ENCODE measurements at regions not wholly inside any gene's neighbourhood (a gene's known extent, or its start where the extent isn't known, plus 50 kb on each side); places are given as distances from the start of the nearest gene placed in this dataset.

DNA sequence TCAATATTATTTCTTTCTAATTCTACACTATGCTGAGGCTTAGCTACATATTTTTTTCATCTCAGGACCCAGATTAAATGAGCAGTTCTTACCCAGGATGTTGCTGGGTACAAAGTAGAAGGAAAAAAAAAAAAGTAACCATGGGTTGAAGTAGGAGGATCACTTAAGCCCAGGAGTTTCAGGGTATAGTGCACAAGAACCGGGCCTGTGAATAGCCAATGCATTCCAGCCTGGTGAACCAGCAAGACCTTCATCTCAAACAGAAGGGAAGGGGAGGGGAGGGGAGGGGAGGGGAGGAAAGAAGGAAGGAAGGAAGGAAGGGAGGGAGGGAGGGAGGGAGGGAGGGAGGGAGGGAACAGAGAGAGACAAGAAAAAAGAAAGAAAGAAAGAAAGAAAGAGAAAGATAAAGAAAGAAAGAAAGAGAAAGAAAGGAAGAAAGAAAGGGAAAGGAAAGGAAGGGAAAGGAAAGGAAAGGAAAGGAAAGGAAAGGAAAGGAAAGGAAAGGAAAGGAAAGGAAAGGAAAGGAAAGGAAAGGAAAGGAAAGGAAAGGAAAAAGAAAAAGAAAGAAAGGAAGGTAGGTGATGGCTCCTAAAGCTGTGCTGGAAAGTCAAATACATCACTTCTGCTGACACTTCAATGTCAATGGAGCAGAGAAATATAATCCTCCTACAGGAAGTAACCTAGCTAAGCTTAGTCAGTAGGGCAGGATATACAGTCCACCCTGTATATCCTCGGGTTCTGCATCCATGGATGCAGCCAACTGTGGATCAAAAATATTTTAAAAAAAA, 206.8 kb upstream of the TGFBR2 start:
- Histone ChIP-seq H3K9me3 (no peaks in the 10 kb centered on the region), H3K4me3 (no peak overlapping the region), H3K4me2 (no peak overlapping the region), H3K4me1 (peaks cover 8% of the 10 kb centered on the region; the same call in 1 of the 2 replicates), H3K9ac (no peak overlapping the region), H3K27me3 (no peaks in the 10 kb centered on the region), H3K36me3 (no peaks in the 10 kb centered on the region), H3K27ac (no peak overlapping the region), H4K20me1 (no peaks in the 10 kb centered on the region)
- TF ChIP-seq Cebpa-rat (IDR thresholded peaks at IDR 0.05), result no peak

DNA sequence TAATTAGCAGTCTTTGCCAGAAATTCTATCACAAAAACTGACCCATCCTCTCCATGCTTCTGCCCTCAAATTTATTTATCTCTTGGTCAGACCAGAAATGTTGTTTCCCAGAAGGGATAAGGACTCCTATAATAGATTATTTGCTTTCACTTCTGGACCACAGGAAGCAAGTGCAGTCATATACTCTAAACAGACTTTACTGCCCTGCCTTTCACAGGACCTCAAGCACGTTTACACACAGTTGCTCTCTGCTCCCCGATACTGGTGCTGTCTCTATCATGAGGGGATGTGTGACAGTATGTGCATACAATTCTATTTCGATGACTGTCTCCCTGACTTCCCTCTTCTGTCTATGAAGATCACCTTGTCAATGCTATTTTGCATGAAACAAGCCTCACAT, 205.5 kb upstream of the TGFBR2 start:
- Histone ChIP-seq H3K27me3 (no peaks in the 10 kb centered on the region), H3K27ac (no peak overlapping the region), H3K9me3 (no peaks in the 10 kb centered on the region), H3K4me2 (0 out of 2 replicates have a peak overlapping the region, but pooled peaks have one; percentile 5), H3K4me3 (no peak overlapping the region), H4K20me1 (no peaks in the 10 kb centered on the region), H3K4me1 (peaks cover 8% of the 10 kb centered on the region; the same call in 1 of the 2 replicates), H3K36me3 (no peaks in the 10 kb centered on the region), H3K9ac (no peak overlapping the region)
- no peak for TF ChIP-seq Cebpa-rat (IDR thresholded peaks at IDR 0.05)

DNA sequence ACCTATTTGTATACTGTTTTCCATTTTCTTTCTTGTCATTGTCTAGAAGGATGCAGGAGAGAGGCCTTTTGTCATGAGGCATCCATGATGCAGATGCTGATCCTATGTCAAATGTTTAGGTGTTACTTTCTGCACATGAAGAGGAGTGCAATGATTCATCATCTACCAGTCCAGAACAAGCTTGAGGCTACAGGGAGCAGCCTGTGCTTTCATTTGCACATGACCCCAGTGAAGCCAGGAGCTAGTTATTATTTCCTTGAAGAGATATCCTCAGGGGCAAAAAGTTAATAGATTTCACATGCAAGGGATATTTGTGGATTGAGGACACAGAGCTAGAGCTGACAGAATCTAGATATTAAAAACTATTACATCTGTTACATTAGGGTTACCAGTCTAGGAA, 204.4 kb upstream of the TGFBR2 start:
- Histone ChIP-seq H3K27me3 (no peaks in the 10 kb centered on the region), H3K4me1 (peaks cover 8% of the 10 kb centered on the region; the same call in 1 of the 2 replicates), H3K27ac (no peak overlapping the region), H3K4me2 (no peak overlapping the region), H4K20me1 (no peaks in the 10 kb centered on the region), H3K36me3 (no peaks in the 10 kb centered on the region), H3K4me3 (no peak overlapping the region), H3K9ac (no peak overlapping the region), H3K9me3 (no peaks in the 10 kb centered on the region)
- no peak for TF ChIP-seq Cebpa-rat (IDR thresholded peaks at IDR 0.05)

DNA sequence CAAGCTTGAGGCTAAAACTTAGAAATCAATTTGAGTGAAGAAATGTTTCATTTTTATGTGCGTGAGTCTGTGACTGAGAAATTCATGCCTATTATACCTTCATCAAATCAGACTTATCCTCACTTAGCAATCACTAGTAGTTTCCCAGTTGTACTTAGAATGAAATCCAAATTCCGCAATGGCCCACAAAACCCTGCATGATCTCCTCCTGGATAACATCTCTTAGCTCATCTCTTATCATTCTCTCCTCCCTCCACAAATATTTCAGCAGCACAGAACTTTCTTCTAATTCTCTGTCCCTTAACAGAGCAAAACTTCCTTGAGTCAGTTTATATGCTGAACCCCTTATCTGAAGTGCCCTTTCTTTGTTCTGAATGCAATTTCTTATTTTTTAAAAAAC, 198.8 kb upstream of the TGFBR2 start:
- Histone ChIP-seq H3K4me1 (no peaks in the 10 kb centered on the region), H3K9me3 (peaks cover 9% of the 10 kb centered on the region), H4K20me1 (no peaks in the 10 kb centered on the region), H3K9ac (no peak overlapping the region), H3K27ac (no peak overlapping the region), H3K4me2 (no peak overlapping the region), H3K36me3 (no peaks in the 10 kb centered on the region), H3K27me3 (no peaks in the 10 kb centered on the region), H3K4me3 (no peak overlapping the region)
- TF ChIP-seq Cebpa-rat (IDR thresholded peaks at IDR 0.05), result no peak

DNA sequence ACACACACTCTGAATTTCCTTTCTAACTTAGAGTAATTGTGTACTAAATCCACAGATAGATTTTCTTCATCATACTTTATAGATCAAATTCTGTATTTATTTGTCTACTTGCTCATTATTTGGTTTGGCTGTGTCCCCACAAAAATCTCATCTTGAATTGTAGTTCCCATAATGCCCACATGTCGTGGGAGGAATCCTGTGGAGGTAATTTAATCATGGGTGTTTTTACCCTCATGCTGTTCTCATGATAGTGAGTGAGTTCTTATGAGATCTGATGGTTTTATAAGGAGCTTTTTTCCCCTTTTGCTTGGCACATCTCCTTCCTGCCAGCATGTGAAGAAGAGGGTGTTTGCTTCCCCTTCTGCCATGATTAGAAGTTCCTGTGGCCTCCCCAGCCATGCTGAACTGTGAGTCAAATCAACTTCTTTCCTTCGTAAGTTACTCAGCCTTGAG, 198.3 kb upstream of the TGFBR2 start:
- Histone ChIP-seq H3K27me3 (no peaks in the 10 kb centered on the region), H4K20me1 (no peaks in the 10 kb centered on the region), H3K4me2 (no peak overlapping the region), H3K4me3 (no peak overlapping the region), H3K27ac (no peak overlapping the region), H3K9ac (no peak overlapping the region), H3K4me1 (no peaks in the 10 kb centered on the region), H3K9me3 (peaks cover 9% of the 10 kb centered on the region), H3K36me3 (no peaks in the 10 kb centered on the region)
- no peak for TF ChIP-seq Cebpa-rat (IDR thresholded peaks at IDR 0.05)

DNA sequence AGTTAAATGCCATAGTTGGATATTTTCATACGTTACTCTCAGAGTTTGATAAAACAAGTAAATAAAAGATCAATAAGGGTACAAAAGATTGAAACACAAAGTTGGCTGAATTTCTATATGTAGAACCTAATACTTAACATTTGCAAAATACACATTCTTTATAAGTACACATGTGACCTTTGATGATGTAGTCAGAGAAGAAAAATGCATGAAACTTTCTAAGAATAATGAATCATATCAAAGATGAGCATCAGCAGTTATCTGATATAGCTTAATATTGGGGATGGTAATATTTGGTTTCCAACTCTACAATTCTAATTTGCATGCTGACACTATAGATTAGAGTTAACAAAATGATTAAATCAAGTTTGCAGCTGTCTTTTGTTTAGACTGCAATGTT, 188.0 kb upstream of the TGFBR2 start:
- H3K9me3 ChIP-seq, result no peaks in the 10 kb centered on the region
- no peaks in the 10 kb centered on the region for H4K20me1 ChIP-seq
- H3K36me3 ChIP-seq, result no peaks in the 10 kb centered on the region
- no peak overlapping the region for H3K9ac ChIP-seq
- no peak overlapping the region for H3K4me3 ChIP-seq
- no peak overlapping the region for H3K4me2 ChIP-seq
- H3K27me3 ChIP-seq, result no peaks in the 10 kb centered on the region
- H3K4me1 ChIP-seq, result no peaks in the 10 kb centered on the region
- no peak overlapping the region for H3K27ac ChIP-seq
- no peak for TF ChIP-seq Cebpa-rat (IDR thresholded peaks at IDR 0.05)

DNA sequence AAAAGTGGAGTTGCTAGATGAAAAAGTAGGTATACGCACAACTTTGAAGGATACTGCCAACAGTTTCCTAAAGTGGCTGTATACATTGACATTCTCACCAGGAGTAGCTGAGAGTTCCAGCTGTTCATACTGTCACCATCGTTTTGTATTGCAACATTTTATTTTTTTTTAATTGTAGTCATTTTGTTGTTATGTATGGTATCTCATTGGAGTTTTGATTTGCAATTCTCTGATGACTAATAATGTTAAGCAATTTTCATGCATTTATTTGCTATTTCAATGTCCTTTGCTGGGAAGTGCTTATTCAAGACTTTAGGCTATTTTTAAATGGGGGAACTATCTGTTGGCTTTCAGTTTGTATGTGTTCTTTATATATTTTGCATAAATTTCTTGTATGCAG, 185.1 kb upstream of the TGFBR2 start:
- Histone ChIP-seq H3K4me3 (no peak overlapping the region), H3K27ac (no peak overlapping the region), H3K9me3 (no peaks in the 10 kb centered on the region), H3K27me3 (no peaks in the 10 kb centered on the region), H3K4me2 (no peak overlapping the region), H3K9ac (no peak overlapping the region), H3K4me1 (no peaks in the 10 kb centered on the region), H4K20me1 (no peaks in the 10 kb centered on the region), H3K36me3 (no peaks in the 10 kb centered on the region)
- TF ChIP-seq Cebpa-rat (IDR thresholded peaks at IDR 0.05), result no peak

DNA sequence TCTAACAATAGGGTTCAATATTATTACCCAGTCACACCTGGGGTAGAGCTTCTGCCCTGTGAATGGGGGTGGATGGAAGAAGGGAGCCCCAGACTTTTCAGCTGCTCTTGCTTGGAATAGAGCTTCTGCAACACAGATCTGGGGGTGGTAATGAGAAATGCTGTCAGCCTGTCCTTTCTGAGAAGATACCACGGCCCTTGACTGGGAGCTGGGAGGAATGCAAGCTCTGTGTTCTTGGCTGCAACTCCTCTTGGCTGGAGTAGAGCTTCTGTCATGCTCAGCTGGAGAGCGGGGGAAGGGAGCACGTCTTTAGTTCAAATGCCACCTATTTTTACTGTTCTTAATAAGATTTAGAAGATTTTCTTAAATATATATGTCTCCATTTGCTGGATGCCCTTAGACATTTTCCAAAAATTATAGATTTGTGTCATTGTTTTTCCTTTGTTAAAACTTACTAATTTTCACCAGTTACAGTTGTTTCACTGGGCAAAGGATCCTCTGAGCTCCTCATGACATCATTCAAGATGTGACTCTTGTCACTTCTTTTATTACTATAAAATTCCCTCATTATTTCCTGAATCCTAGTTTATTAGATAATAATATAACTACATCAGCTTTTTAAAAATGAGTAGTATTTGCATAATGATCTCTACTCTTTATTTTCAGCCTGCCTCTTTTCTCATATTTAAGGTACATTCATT, 180.0 kb upstream of the TGFBR2 start:
- H3K27ac ChIP-seq, result no peak overlapping the region
- H3K9ac ChIP-seq, result no peak overlapping the region
- H3K27me3 ChIP-seq, result no peaks in the 10 kb centered on the region
- H3K4me2 ChIP-seq, result no peak overlapping the region
- H3K9me3 ChIP-seq, result no peaks in the 10 kb centered on the region
- no peaks in the 10 kb centered on the region for H3K36me3 ChIP-seq
- no peak for TF ChIP-seq Cebpa-rat (IDR thresholded peaks at IDR 0.05)
- H4K20me1 ChIP-seq, result no peaks in the 10 kb centered on the region
- no peaks in the 10 kb centered on the region for H3K4me1 ChIP-seq
- H3K4me3 ChIP-seq, result no peak overlapping the region

DNA sequence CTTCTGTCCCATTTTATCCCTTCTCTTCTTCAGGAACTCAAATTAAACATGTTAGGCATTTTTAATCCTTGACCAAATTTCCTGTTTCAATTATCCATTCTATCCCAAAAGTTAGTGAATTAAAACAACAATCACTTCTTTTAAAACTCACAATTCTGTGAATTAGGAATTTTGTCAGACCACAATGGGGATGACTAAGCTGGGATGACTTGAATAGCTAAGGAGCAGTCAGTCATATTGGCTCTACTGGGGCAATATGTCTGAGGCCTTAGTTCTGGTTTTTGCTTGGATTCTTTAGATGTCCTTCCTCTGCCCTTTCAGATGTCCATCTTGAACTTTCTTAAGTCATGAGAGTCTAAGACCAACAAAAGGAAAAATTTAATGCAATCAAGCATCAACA, 178.2 kb upstream of the TGFBR2 start:
- no peak for TF ChIP-seq Cebpa-rat (IDR thresholded peaks at IDR 0.05)
- H3K4me3 ChIP-seq, result no peak overlapping the region
- no peaks in the 10 kb centered on the region for H3K27me3 ChIP-seq
- no peak overlapping the region for H3K9ac ChIP-seq
- H3K36me3 ChIP-seq, result no peaks in the 10 kb centered on the region
- H3K4me2 ChIP-seq, result no peak overlapping the region
- no peaks in the 10 kb centered on the region for H4K20me1 ChIP-seq
- no peaks in the 10 kb centered on the region for H3K4me1 ChIP-seq
- no peaks in the 10 kb centered on the region for H3K9me3 ChIP-seq
- H3K27ac ChIP-seq, result no peak overlapping the region

DNA sequence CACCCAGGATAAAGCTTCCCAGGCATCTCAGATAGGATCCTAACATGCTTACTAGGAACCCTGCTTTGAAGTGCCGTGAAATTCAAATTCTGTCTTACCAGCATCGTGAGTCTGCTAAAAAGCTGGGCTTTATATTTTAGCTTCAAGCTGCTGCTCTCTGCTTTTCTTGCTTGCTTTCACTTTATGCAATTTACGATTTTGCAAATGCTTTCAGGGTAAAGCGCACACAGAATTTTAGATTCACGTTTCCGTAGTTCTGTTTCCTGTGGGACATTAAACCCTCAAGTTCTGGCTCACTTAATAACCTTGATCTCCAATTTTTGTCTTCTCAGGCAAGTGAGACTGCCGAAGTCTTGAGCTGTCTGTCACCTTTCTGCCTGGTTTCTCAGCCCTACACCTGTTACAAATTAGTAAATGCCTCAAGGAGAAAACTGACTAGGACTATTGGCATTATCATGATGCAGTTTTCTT, 170.5 kb upstream of the TGFBR2 start:
- Histone ChIP-seq H3K27me3 (no peaks in the 10 kb centered on the region), H3K36me3 (no peaks in the 10 kb centered on the region), H3K9me3 (no peaks in the 10 kb centered on the region), H3K4me1 (peaks cover 46% of the 10 kb centered on the region), H3K27ac (peak overlapping the region; percentile 11; the same call in 1 of the 2 replicates), H3K9ac (peak overlapping the region; percentile 42; the same call in 1 of the 2 replicates), H3K4me2 (peak overlapping the region; percentile 75), H4K20me1 (no peaks in the 10 kb centered on the region), H3K4me3 (peak overlapping the region; percentile 43)
- no peak for TF ChIP-seq Cebpa-rat (IDR thresholded peaks at IDR 0.05)
